Hepatocyte (in vitro differentiated cells): ENCODE measurements at regions not wholly inside any gene's neighbourhood (a gene's known extent, or its start where the extent isn't known, plus 50 kb on each side); places are given as distances from the start of the nearest gene placed in this dataset.
"Not testable (repeated sequence)": the region's sequence is repeated elsewhere in the genome, so short reads cannot be mapped to it uniquely, and the experiment has no call there.

ENCODE experiments used
- DNase-seq: peaks from one replicate; pipeline ENCODE4 v3.0.0-alpha.2; 2016; ENCODE audit warnings: low spot score
- H2AFZ ChIP-seq: fragments of 200-600 bp; sonication (generic); 2 replicates; pipeline ENCODE4 v1.6.0; 2016; ENCODE audit warnings: antibody characterized with exemption, mild to moderate bottlenecking
- H3K27ac ChIP-seq: fragments of 200-600 bp; sonication (generic); 2 replicates; pipeline ENCODE4 v1.5.1; 2016; ENCODE audit warnings: mild to moderate bottlenecking
- H3K27me3 ChIP-seq: fragments of 200-600 bp; sonication (generic); 2 replicates; pipeline ENCODE4 v1.6.1; 2016
- H3K36me3 ChIP-seq: fragments of 200-600 bp; sonication (generic); replicated peaks from 2 replicates; pipeline ENCODE4 v1.5.1; 2016; ENCODE audit warnings: low read depth; ENCODE audit not compliant: insufficient read depth
- H3K4me1 ChIP-seq: fragments of 200-600 bp; sonication (generic); 2 replicates; pipeline ENCODE4 v1.5.1; 2016; ENCODE audit warnings: mild to moderate bottlenecking, moderate library complexity; ENCODE audit not compliant: insufficient read depth
- H3K4me2 ChIP-seq: fragments of 200-600 bp; sonication (generic); 2 replicates; pipeline ENCODE4 v1.6.0; 2016
- H3K4me3 ChIP-seq: fragments of 200-600 bp; sonication (generic); 2 replicates; pipeline ENCODE4 v1.5.1; 2016; ENCODE audit warnings: mild to moderate bottlenecking
- H3K79me2 ChIP-seq: fragments of 200-600 bp; sonication (generic); 2 replicates; pipeline ENCODE4 v1.6.0; 2017; ENCODE audit warnings: mild to moderate bottlenecking
- H3K9me2 ChIP-seq: fragments of 200-600 bp; sonication (generic); replicated peaks from 2 replicates; pipeline ENCODE4 v1.6.0; 2017; ENCODE audit warnings: mild to moderate bottlenecking; ENCODE audit not compliant: insufficient read depth
- H3K9me3 ChIP-seq: fragments of 200-600 bp; sonication (generic); 2 replicates; pipeline ENCODE4 v1.5.1; 2016; ENCODE audit warnings: low read depth, mild to moderate bottlenecking
- H4K20me1 ChIP-seq: fragments of 200-600 bp; sonication (generic); 2 replicates; pipeline ENCODE4 v1.6.0; 2016; ENCODE audit warnings: mild to moderate bottlenecking; ENCODE audit not compliant: insufficient read depth, poor library complexity, severe bottlenecking
- EZH2 ChIP-seq: fragments of 200-600 bp; sonication (generic); IDR thresholded peaks from 2 replicates; pipeline ENCODE4 v1.6.1; 2016; ENCODE audit warnings: antibody characterized with exemption, mild to moderate bottlenecking, borderline replicate concordance
- EZH2phosphoT487 ChIP-seq: fragments of 200-600 bp; sonication (generic); IDR thresholded peaks from one replicate; pipeline ENCODE4 v1.6.1; 2018; ENCODE audit warnings: antibody characterized with exemption, mild to moderate bottlenecking, low read depth, moderate library complexity; ENCODE audit not compliant: unreplicated experiment, severe bottlenecking
- WGBS: methylation state at CpG from one replicate; pipeline ENCODE4 v1.1.6; 2016; ENCODE audit warnings: low lambda C conversion rate; ENCODE audit errors: missing lambda C conversion rate; 5-methylcytosine and 5-hydroxymethylcytosine counted together
- TF ChIP-seq, protein P1 (sequence below): fragments of 200-600 bp; sonication (generic); IDR thresholded peaks from 2 replicates; pipeline ENCODE4 v1.5.1; 2016; ENCODE audit warnings: antibody characterized with exemption, mild to moderate bottlenecking; ENCODE audit not compliant: poor library complexity

DNA sequence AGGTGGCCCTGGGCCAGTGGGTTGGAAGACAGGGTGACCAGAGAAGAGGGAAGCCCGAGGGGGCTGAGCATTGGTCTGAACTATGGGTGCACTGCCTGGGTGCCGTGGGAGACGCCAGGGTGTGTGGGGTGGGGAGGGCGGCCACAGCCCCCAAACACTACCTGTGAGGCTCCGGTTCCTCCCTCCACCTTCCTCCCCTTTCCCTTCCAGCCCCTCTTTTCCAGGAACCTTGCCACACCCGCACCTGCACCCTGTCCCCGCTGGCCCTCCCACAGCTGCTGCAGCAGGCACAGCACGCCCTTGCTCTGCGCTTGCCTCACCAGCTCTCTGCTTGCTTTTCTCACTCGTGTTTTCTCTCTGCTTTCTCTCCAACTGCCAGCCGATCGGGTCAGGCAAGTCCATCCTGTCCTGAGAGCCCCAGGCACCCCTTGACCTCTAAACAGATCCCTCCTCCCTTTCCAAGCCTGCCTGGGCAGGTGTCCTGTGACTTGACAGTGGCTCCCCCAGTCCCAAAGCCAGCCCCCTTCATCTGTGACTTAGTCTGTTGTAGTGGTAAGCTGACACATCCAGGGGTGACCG, 193.7 kb downstream of the MSX2 start:
- WGBS = 74% methylated on average over 13 of the region's 13 CpGs
- Histone ChIP-seq H3K4me3 (no peak overlapping the region), H3K27me3 (no peaks in the 10 kb centered on the region), H3K9me2 (no peaks in the 10 kb centered on the region), H4K20me1 (no peaks in the 10 kb centered on the region), H2AFZ (no peak overlapping the region), H3K79me2 (no peaks in the 10 kb centered on the region), H3K4me2 (no peak overlapping the region), H3K9me3 (no peaks in the 10 kb centered on the region), H3K27ac (no peak overlapping the region), H3K4me1 (no peaks in the 10 kb centered on the region), H3K36me3 (no peaks in the 10 kb centered on the region)
- TF ChIP-seq EZH2 = no peak
- no peak for DNase-seq

DNA sequence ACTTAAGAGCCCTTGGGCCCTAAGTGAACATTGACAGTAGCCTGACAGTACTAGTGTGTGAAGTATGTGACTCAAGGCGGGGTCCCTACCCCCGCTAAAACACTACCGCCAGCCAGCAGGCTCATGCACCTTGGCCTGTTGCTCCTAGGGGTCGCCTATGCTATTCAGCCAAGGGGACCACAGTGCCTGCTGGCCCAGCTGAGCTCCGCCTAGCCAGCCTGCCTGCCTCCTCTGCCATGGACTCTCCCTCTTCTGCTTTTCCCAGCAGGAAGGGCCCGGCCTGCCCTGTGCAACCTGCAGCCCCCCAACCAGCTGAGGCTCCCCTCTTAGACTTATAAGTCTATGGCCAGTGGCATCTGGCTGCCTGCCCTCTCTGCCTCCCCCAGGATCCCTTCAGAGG, 193.1 kb downstream of the MSX2 start:
- H2AFZ ChIP-seq, DNase-seq, H3K36me3 ChIP-seq, H3K4me1 ChIP-seq, H3K9me2 ChIP-seq, H3K27me3 ChIP-seq, H3K79me2 ChIP-seq, H3K9me3 ChIP-seq, H3K4me3 ChIP-seq, H3K27ac ChIP-seq, H3K4me2 ChIP-seq, H4K20me1 ChIP-seq: not testable (repeated sequence)
- 94% methylated on average over 5 of the region's 6 CpGs for WGBS

DNA sequence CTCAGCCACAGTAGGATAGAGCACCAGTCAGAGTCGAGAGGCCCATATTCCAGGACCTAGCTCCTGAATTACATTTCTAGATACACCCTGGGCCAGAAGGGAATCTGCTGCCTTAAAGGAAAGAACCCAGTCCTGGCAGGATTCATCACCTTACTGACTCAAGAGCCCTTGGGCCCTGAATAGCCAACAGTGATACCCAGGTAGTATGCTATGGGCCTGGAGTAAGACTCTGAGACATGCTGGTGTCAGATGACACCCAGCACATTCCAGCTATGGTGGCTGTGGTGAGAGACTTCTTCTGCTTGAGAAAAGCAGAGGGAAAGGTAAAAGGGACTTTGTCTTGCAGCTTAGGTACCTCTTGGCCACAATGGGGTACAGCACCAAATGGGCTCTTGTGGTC, 192.5 kb downstream of the MSX2 start:
- H4K20me1 ChIP-seq = not testable (repeated sequence)
- WGBS = 94% methylated on average over 1 of the region's 1 CpG

DNA sequence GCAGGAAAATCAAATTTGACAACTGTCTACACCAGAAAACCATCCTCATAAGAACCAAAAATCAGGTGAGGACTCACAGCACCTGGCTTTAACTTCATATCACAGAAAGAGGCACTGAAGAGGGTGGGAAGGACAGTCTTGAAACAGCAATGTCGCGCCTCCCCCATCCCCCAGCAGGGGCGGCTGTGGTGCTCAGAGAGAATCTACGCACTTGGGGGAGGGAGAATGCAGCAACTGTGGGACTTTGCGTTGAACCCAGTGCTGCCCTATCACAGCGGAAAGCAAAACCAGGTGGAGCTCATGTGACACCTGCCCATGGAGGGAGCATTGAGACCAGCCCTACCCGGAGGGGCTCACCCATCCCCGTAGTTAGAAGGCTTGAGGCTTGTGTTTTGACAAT, 191.8 kb downstream of the MSX2 start:
- WGBS = 83% methylated on average over 8 of the region's 8 CpGs
- Histone ChIP-seq H3K27ac (no peak overlapping the region), H3K9me3 (no peaks in the 10 kb centered on the region), H3K79me2 (no peaks in the 10 kb centered on the region), H2AFZ (no peak overlapping the region), H3K27me3 (no peaks in the 10 kb centered on the region), H3K4me3 (no peak overlapping the region), H3K36me3 (no peaks in the 10 kb centered on the region), H3K4me1 (no peaks in the 10 kb centered on the region), H3K9me2 (no peaks in the 10 kb centered on the region), H3K4me2 (no peak overlapping the region), H4K20me1 (no peaks in the 10 kb centered on the region)
- DNase-seq = no peak
- TF ChIP-seq, protein P1, sequence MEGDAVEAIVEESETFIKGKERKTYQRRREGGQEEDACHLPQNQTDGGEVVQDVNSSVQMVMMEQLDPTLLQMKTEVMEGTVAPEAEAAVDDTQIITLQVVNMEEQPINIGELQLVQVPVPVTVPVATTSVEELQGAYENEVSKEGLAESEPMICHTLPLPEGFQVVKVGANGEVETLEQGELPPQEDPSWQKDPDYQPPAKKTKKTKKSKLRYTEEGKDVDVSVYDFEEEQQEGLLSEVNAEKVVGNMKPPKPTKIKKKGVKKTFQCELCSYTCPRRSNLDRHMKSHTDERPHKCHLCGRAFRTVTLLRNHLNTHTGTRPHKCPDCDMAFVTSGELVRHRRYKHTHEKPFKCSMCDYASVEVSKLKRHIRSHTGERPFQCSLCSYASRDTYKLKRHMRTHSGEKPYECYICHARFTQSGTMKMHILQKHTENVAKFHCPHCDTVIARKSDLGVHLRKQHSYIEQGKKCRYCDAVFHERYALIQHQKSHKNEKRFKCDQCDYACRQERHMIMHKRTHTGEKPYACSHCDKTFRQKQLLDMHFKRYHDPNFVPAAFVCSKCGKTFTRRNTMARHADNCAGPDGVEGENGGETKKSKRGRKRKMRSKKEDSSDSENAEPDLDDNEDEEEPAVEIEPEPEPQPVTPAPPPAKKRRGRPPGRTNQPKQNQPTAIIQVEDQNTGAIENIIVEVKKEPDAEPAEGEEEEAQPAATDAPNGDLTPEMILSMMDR = no peak
- TF ChIP-seq EZH2phosphoT487 (no peak), EZH2 (no peak)

More for the DNA sequence above, 192.5 kb downstream of the MSX2 start:
- not testable (repeated sequence) for H2AFZ ChIP-seq, H3K79me2 ChIP-seq, H3K4me2 ChIP-seq, H3K27me3 ChIP-seq, H3K9me3 ChIP-seq, H3K36me3 ChIP-seq, H3K9me2 ChIP-seq, DNase-seq, H3K4me3 ChIP-seq, H3K27ac ChIP-seq, H3K4me1 ChIP-seq

DNA sequence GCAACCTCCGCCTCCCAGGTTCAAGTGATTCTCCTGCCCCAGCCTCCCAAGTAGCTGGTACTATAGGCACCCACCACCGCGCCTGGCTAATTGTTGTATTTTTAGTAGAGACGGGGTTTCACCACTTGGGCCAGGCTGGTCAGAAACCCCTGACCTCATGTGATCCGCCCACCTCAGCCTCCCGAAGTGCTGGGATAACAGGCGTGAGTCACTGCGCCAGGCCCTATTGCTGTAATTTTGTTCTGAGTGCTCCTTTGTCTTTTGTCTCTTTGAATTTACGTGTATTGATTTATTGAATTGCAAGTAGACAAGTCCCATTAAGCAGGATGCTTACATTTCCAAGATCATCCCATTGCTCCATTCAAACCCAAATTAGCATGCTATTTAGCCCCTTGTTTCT, 186.7 kb downstream of the MSX2 start:
- Histone ChIP-seq H3K4me2 (no peak overlapping the region), H4K20me1 (no peaks in the 10 kb centered on the region), H2AFZ (no peak overlapping the region), H3K4me3 (no peak overlapping the region), H3K4me1 (no peaks in the 10 kb centered on the region), H3K27ac (no peak overlapping the region), H3K27me3 (peaks cover 9% of the 10 kb centered on the region), H3K36me3 (no peaks in the 10 kb centered on the region), H3K9me2 (no peaks in the 10 kb centered on the region), H3K79me2 (no peaks in the 10 kb centered on the region), H3K9me3 (no peaks in the 10 kb centered on the region)
- DNase-seq = no peak
- 87% methylated on average over 8 of the region's 9 CpGs for WGBS
- TF ChIP-seq EZH2phosphoT487 = no peak
- TF ChIP-seq, protein P1 = no peak
- TF ChIP-seq EZH2 = no peak
